SH-SY5Y (cell line): ENCODE measurements at regions not wholly inside any gene's neighbourhood (a gene's known extent, or its start where the extent isn't known, plus 50 kb on each side); places are given as distances from the start of the nearest gene placed in this dataset.

Experiments
- GATA2 ChIP-seq: IDR thresholded peaks from 2 replicates; pipeline ENCODE4 v1.6.1; 2011; ENCODE audit warnings: mild to moderate bottlenecking, low read depth, low read length
- GATA3 ChIP-seq: IDR thresholded peaks from 2 replicates; pipeline ENCODE4 v1.6.1; 2011; ENCODE audit warnings: low read depth, mild to moderate bottlenecking, low read length, moderate library complexity

DNA sequence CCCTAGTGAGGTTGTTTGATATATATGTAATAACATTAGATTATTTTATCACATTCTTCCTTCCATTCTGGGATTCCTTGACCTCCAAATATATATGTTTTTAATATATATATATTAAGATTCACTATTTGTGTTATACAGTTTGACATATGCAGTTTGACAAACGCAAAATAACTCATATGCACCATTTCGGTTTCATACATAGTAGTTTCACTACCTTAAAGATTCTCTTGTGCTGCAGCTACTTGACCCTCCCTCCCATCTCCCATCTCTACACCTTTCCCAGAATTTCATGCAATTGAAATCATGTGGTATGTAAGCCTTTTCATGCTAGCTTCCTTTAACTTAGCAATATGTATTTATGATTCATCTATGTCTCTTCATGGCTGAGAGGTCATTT lies 1244.4 kb downstream of the SORCS3 start:
- TF ChIP-seq GATA2 (no peak), GATA3 (no peak)
